ENCODE measurements at regions not wholly inside any gene's neighbourhood (a gene's known extent, or its start where the extent isn't known, plus 50 kb on each side); places are given as distances from the start of the nearest gene placed in this dataset.

DNA sequence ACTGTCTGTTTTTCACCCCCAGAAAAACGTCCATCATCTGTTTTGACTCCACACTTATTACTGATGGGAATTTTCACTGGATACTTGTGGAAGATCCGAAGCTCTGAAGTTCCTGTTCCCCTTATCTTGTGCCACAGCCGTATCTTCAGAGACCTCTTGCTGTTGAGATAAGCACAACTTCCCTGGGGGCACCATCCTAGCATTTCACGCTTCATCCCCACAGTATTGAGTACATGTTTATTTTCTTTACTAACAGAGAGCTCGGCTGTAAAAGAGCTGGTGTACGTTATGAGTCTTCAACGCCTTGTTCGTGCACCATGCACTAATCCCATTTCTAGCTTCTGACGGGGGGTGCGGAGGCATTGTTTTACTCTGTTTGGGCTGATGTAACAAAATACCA lies 813.6 kb upstream of the EEF2KMT start:
- TF ChIP-seq MED13 (CRISPR knock-in tag; IDR thresholded peaks at IDR 0.05) (no peak), FOXJ3 (CRISPR knock-in tag; IDR thresholded peaks at IDR 0.05; ENCODE audit: borderline replicate concordance) (no peak), ZNF792 (CRISPR knock-in tag; IDR thresholded peaks at IDR 0.05) (no peak), ZNF451 (CRISPR knock-in tag; IDR thresholded peaks at IDR 0.05) (no peak), ERF (CRISPR knock-in tag; IDR thresholded peaks at IDR 0.05) (no peak), SP1 (IDR thresholded peaks at IDR 0.05) (no peak), SP1 (CRISPR knock-in tag; IDR thresholded peaks at IDR 0.05) (no peak), ZNF282 (IDR thresholded peaks at IDR 0.05; ENCODE audit: partially characterized antibody) (no peak), ZNF484 (CRISPR knock-in tag; IDR thresholded peaks at IDR 0.05; ENCODE audit: borderline replicate concordance, low read depth) (no peak), AKAP8 (CRISPR knock-in tag; IDR thresholded peaks at IDR 0.05) (no peak)
- TF ChIP-seq, protein P1, sequence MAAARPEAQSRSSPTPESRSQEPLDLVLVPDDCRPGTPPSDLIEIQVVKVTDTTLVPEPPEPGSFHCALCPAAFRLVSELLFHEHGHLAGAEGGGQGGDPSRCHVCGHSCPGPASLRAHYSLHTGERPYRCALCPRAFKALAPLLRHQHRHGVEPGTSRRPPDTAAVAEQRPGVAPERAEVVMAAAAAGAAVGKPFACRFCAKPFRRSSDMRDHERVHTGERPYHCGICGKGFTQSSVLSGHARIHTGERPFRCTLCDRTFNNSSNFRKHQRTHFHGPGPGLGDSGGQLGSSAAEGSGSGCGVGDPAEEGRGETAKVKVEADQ (CRISPR knock-in tag; IDR thresholded peaks at IDR 0.05; ENCODE audit: borderline replicate concordance), result no peak
- TF ChIP-seq, protein P2, sequence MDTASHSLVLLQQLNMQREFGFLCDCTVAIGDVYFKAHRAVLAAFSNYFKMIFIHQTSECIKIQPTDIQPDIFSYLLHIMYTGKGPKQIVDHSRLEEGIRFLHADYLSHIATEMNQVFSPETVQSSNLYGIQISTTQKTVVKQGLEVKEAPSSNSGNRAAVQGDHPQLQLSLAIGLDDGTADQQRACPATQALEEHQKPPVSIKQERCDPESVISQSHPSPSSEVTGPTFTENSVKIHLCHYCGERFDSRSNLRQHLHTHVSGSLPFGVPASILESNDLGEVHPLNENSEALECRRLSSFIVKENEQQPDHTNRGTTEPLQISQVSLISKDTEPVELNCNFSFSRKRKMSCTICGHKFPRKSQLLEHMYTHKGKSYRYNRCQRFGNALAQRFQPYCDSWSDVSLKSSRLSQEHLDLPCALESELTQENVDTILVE (CRISPR knock-in tag; IDR thresholded peaks at IDR 0.05), result no peak
- TF ChIP-seq, protein P3, sequence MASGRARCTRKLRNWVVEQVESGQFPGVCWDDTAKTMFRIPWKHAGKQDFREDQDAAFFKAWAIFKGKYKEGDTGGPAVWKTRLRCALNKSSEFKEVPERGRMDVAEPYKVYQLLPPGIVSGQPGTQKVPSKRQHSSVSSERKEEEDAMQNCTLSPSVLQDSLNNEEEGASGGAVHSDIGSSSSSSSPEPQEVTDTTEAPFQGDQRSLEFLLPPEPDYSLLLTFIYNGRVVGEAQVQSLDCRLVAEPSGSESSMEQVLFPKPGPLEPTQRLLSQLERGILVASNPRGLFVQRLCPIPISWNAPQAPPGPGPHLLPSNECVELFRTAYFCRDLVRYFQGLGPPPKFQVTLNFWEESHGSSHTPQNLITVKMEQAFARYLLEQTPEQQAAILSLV (CRISPR knock-in tag; IDR thresholded peaks at IDR 0.05; ENCODE audit: borderline replicate concordance), result no peak
- TF ChIP-seq, protein P4, sequence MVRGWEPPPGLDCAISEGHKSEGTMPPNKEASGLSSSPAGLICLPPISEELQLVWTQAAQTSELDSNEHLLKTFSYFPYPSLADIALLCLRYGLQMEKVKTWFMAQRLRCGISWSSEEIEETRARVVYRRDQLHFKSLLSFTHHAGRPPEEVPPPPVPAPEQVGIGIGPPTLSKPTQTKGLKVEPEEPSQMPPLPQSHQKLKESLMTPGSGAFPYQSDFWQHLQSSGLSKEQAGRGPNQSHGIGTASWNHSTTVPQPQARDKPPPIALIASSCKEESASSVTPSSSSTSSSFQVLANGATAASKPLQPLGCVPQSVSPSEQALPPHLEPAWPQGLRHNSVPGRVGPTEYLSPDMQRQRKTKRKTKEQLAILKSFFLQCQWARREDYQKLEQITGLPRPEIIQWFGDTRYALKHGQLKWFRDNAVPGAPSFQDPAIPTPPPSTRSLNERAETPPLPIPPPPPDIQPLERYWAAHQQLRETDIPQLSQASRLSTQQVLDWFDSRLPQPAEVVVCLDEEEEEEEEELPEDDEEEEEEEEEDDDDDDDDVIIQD (CRISPR knock-in tag; IDR thresholded peaks at IDR 0.05; ENCODE audit: low read depth), result no peak
- TF ChIP-seq, protein P5, sequence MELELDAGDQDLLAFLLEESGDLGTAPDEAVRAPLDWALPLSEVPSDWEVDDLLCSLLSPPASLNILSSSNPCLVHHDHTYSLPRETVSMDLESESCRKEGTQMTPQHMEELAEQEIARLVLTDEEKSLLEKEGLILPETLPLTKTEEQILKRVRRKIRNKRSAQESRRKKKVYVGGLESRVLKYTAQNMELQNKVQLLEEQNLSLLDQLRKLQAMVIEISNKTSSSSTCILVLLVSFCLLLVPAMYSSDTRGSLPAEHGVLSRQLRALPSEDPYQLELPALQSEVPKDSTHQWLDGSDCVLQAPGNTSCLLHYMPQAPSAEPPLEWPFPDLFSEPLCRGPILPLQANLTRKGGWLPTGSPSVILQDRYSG (CRISPR knock-in tag; IDR thresholded peaks at IDR 0.05), result no peak
- TF ChIP-seq, protein P6, sequence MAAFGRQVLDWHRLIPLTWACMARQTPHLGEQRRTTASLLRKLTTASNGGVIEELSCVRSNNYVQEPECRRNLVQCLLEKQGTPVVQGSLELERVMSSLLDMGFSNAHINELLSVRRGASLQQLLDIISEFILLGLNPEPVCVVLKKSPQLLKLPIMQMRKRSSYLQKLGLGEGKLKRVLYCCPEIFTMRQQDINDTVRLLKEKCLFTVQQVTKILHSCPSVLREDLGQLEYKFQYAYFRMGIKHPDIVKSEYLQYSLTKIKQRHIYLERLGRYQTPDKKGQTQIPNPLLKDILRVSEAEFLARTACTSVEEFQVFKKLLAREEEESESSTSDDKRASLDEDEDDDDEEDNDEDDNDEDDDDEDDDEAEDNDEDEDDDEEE (CRISPR knock-in tag; IDR thresholded peaks at IDR 0.05), result no peak
- Histone ChIP-seq H3K27me3 (ENCODE audit: control insufficient read depth in 1 of 2, insufficient read depth in 2 of 2, low read length in 2 of 2) (no peaks in the 10 kb centered on the region), H3K9me3 (ENCODE audit: low read length) (no peaks in the 10 kb centered on the region), H3K9ac (ENCODE audit: insufficient read depth, low read depth, low read length) (no peak overlapping the region), H3K79me2 (ENCODE audit: insufficient read depth, low read length) (no peaks in the 10 kb centered on the region), H3K4me1 (ENCODE audit: insufficient read depth, low read length) (no peaks in the 10 kb centered on the region), H3K4me2 (ENCODE audit: low read depth, low read length) (no peak overlapping the region), H4K20me1 (ENCODE audit: insufficient read depth, low read length) (no peaks in the 10 kb centered on the region), H2AFZ (ENCODE audit: low read length) (no peak overlapping the region), H3K4me3 (replicated peaks in 1 of 3; ENCODE audit: insufficient read depth in 1 of 3, low read depth in 2 of 3, low read length in 3 of 3) (no peak overlapping the region), H3K36me3 (replicated peaks in 1 of 2; ENCODE audit: control insufficient read depth in 1 of 2, insufficient read depth in 2 of 2, low read length in 2 of 2) (no peaks in the 10 kb centered on the region), H3K27ac (ENCODE audit: extremely low read length, insufficient read depth, low read length) (no peak overlapping the region)
- no peak for DNase-seq (ENCODE audit: low spot score)
- intact Hi-C loops (cut with micrococcal nuclease; ENCODE audit: unreplicated experiment) (no loop called here), in situ Hi-C loops (cut with HindIII; ENCODE audit: extremely low pct_ligation_motif_present, low pct_unique_long_range_greater_than_20kb) (no loop called here)
- no peak for ATAC-seq
- CTCF ChIA-PET (ENCODE audit: low intra/inter-chr PET ratio, low total read pairs), result no interaction called here
- WGBS (ENCODE audit: low lambda C conversion rate), result 13% methylated on average over 10 of the region's 10 CpGs
- POLR2A ChIA-PET, result no interaction called here
- BruUV-seq (replicated peaks), result no TSS peak
- FAIRE-seq, result no peak

Measured in HepG2 (cell line).